ENCODE measurements at regions not wholly inside any gene's neighbourhood (a gene's known extent, or its start where the extent isn't known, plus 50 kb on each side); places are given as distances from the start of the nearest gene placed in this dataset.

DNA sequence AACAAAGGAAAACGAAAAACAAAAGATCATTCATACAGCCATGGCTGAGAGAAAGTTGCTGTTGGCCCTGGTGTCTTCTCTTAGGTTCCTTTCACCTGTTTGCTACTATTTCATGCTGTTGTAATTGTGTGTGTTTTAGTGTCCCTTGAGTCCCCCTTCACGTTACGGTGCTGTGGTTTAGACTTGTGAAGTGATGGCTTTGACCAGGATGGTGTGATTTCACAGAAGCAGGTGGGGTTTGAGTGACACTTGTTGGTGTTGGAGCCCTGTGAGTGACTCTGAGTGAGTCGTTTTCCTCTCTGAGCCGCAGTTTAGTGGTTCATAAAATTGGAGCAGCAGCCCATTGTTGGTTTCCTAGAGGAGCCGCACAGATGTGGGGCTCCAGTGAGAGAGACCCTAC lies 635.4 kb downstream of the VRK1 start:
- DNase-seq (no peak), ATAC-seq (no peak)
- intact Hi-C loops (cut with DNase I): no loop called here

DNA sequence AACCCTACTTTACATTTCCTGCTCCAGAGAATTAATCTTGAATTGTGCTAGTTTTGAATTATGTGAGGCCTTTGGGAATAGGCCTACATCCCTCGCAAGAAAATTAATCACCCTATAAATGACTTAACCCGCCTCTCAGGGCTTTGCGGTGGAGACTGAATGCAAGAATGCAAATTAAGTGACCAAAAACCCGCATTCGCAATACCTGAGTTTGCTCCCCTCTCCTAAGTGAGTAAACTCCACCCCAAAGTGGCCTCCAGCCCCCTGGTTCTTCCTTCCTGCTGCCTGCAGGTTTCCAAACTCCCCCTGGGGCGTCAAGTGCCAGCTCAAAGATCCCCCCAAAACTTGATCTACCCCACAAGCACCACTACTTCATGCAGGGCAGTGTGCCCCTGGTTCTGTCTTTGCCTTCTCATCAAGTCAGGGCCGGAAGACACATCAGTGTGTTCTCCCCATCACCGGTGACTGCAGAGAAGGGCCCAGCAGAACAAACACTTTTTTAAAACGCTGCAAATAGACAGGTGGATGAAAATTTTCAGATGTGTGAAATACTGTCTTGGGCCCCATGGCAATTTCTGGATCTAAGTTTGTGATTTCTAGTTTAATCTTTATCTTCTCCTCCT lies 644.7 kb downstream of the VRK1 start:
- no peak for ATAC-seq
- DNase-seq: no peak
- intact Hi-C loops (cut with DNase I): no loop called here

DNA sequence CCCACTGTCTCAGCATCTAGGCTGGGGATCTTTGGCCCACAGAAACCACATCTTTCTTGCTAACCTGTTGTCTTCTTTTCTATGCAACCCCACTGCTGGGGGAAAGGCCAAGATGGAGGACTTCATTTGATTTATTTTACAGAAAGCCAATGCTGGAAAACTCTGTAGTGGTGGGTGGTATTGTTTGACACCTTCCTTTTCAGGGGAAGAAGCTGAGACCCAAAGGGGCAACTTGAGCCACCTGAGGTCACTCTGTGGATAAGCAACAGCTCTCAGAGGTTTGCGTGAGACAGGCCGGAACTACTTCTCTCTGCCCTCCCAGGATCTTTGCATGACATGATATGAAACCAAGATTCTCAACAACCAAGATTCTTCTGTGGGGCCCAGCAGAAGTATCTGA lies 645.2 kb downstream of the VRK1 start:
- intact Hi-C loops (cut with DNase I): no loop called here
- DNase-seq (no peak), ATAC-seq (no peak)

GRCh38 chr14:97443412-97443811 lies 646.2 kb downstream of the VRK1 start:
- ATAC-seq (no peak), DNase-seq (no peak)
- intact Hi-C loops (cut with DNase I): no loop called here

DNA sequence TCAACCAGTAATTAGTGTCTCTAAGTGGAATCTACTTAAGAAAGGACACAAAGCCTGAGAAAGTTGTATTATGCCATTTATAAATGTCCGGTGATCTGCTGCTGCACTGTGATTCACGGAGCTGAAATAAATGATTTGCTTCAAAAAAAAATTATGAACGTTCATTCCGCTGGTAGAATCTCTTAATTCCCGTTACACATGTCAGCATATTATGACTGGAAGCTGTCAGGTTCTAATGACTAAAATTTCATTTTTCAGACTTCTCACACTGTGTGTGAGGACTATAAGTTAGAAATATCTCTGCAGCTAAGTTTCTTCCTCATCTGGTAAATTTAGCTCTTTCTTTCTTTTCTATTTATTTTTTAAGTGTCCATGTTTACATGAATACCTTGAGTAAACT lies 647.1 kb downstream of the VRK1 start:
- intact Hi-C loops (cut with DNase I): no loop called here
- ATAC-seq (no peak), DNase-seq (no peak)

DNA sequence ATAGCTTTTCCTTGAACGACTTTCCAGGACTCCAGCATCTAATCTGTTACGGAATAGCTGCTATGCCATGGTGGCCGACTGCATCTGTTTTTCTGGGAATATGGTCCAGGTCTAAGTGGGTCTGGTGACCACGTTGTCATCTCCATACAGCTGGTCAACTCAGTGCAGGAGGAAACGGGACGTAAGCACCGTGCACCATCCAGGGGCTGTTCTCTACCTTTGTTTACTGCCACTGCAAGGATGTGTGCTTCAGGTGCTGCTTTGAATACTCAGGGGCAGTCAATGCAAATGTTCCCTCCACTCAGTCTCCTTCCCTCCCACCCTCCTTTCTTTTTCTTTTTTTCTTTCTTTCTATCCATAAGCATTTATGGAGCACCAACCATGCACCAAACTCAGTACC lies 648.2 kb downstream of the VRK1 start:
- ATAC-seq (no peak), DNase-seq (no peak)
- intact Hi-C loops (cut with DNase I): no loop called here

- DNase-seq (no peak), ATAC-seq (no peak)
- intact Hi-C loops (cut with DNase I): no loop called here
These were observed 648.9 kb downstream of the VRK1 start for GRCh38 chr14:97446087-97446486.

GRCh38 chr14:97452314-97452713 lies 655.1 kb downstream of the VRK1 start:
- intact Hi-C loops (cut with DNase I): no loop called here
- ATAC-seq: no peak

DNA sequence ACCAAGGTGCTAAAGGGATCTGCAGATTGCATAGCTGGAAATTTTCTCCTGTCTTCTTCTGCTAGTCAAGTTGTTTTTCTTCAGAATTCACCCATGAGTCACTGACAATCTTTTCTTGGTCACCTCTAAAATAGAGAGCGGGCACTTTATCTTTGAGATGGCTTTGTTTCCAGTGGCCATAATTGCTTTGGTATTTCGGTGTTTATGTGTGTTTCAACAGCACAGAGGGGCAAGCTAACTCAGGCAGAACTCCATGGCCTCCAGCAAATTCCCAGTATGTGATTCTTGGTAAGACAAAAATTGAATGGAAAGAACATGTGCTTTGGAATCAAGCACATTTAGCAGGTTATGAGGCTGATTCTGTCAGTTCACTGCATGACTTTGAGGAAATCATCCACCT lies 656.8 kb downstream of the VRK1 start:
- DNase-seq: no peak
- no peak for ATAC-seq
- intact Hi-C loops (cut with DNase I): no loop called here

More at GRCh38 chr14:97452314-97452713, 655.1 kb downstream of the VRK1 start:
- no peak for DNase-seq

GRCh38 chr14:97456462-97456861 lies 659.3 kb downstream of the VRK1 start:
- intact Hi-C loops (cut with DNase I): no loop called here
- ATAC-seq (no peak), DNase-seq (no peak)

GRCh38 chr14:97456958-97457357 lies 659.8 kb downstream of the VRK1 start:
- intact Hi-C loops (cut with DNase I): no loop called here
- ATAC-seq (peak in 1 of 2 donors; percentile 23), DNase-seq (no peak)

- intact Hi-C loops (cut with DNase I): no loop called here
- no peak for ATAC-seq
- no peak for DNase-seq
These were observed 660.4 kb downstream of the VRK1 start for GRCh38 chr14:97457575-97458085.

GRCh38 chr14:97458255-97458654 lies 661.1 kb downstream of the VRK1 start:
- intact Hi-C loops (cut with DNase I): no loop called here
- ATAC-seq: no peak
- no peak for DNase-seq

- intact Hi-C loops (cut with DNase I): no loop called here
- DNase-seq: peak; percentile 29
These were observed 661.7 kb downstream of the VRK1 start for GRCh38 chr14:97458661-97459579.

DNA sequence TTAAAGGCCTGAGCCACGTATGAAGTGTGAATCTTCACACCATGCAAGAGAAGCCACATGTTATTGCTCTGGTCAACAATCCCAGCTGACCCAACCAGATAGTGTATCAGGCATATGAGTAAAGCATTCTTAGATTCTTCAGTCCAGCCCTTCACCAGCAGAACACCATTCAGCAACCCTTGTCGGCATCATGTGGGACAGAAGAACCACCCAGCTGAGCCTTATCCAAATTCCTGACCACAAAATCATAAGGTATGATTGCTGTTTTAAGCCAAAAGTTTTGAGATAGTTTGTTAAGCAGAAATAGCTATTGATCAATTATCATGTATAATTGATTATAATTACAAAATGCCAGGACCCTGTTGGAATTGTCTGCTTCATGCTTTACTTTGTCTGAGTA lies 664.9 kb downstream of the VRK1 start:
- DNase-seq: no peak
- no peak for ATAC-seq
- intact Hi-C loops (cut with DNase I): no loop called here

More at GRCh38 chr14:97458661-97459579, 661.7 kb downstream of the VRK1 start:
- peak; percentile 47 to 78 for ATAC-seq

- intact Hi-C loops (cut with DNase I): no loop called here
- ATAC-seq: no peak
These were observed 671.0 kb downstream of the VRK1 start for GRCh38 chr14:97468220-97468619.

DNA sequence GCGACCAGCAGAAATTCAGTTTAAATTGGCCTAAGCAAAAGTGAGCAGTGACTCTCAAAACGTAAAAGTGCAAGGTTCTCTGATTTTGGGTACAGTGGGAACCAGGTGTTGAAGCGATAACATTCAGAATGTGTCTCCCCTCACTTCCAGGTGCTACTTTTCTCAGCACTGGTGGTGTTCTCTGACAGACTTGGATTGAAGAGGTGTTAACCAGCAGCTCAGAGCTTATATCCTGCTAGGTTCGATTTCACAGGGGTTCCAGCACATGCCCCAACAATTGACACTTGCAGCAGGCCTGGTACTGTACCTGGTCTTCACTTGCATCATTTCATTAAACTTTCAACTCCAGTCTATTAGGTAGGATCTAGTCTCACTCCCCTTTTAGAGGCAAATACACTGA lies 680.2 kb downstream of the VRK1 start:
- intact Hi-C loops (cut with DNase I): no loop called here
- no peak for ATAC-seq

More at GRCh38 chr14:97468220-97468619, 671.0 kb downstream of the VRK1 start:
- no peak for DNase-seq

GRCh38 chr14:97485201-97485600 lies 688.0 kb downstream of the VRK1 start:
- ATAC-seq (no peak), DNase-seq (no peak)
- intact Hi-C loops (cut with DNase I): no loop called here

More for the DNA sequence above, 680.2 kb downstream of the VRK1 start:
- no peak for DNase-seq

DNA sequence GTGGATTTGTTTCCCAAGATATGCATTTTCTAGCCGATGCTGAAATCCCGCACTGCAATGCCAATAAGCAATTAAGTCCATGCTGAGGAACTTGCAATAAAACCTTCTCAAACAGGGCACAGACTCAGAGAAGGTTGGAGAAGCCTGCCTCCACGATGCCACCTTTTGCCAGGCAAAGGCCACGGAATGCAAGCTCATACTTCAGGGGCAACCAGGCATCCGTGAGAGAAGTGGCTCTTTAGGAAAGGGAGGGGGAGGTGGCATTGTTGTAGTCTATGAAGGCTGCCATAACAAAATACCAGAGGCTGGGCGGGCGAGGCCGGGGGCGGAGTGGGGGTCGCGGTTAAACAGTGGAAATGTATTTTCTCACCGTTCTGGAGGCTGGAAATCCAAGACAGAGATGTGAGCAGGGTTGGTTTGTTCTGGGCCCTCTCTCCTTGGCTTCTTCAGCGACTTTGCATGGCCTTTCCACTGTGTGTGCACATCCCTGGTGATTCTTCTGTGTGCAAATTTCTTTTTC lies 689.5 kb downstream of the VRK1 start:
- no peak for DNase-seq
- no peak for ATAC-seq
- intact Hi-C loops (cut with DNase I): no loop called here

GRCh38 chr14:97489750-97490149 lies 692.6 kb downstream of the VRK1 start:
- no peak for ATAC-seq
- intact Hi-C loops (cut with DNase I): no loop called here
- no peak for DNase-seq

Measured in left cardiac atrium (tissue), 4 donors.